IMR-90 (cell line): ENCODE measurements at regions not wholly inside any gene's neighbourhood (a gene's known extent, or its start where the extent isn't known, plus 50 kb on each side); places are given as distances from the start of the nearest gene placed in this dataset.

Source experiments
- ATAC-seq: fragments of 200-7000 bp; cut with Tn5 transposase; 2 replicates; pipeline ENCODE4 v1.9.1; 2020; ENCODE audit warnings: low read depth, mild to moderate bottlenecking, moderate library complexity
- BruUV-seq: library from RNA; stranded (reverse); fragments of 400-500 nt; replicated peaks from 2 replicates; lab custom pipeline; 2021; lab: Mats Ljungman, UMichigan
- CTCF ChIA-PET: fragments of 300-600 bp; formaldehyde crosslinking; extraction: SDS; loops from one replicate; lab custom pipeline; 2021; ENCODE audit warnings: antibody characterized with exemption; lab: Yijun Ruan, JAX
- POLR2A ChIA-PET: fragments of 300-600 bp; sonication (Branson Sonifier 250); formaldehyde crosslinking; loops from one replicate; lab custom pipeline; 2022; ENCODE audit warnings: antibody characterized with exemption; ENCODE audit not compliant: unreplicated experiment; lab: Charles Lee
- DNase-seq: peaks from one replicate; pipeline ENCODE4 v3.0.0; 2013
- H2AFZ ChIP-seq: replicated peaks from 2 replicates; pipeline ENCODE3; 2013; ENCODE audit warnings: low read length, mild to moderate bottlenecking; ENCODE audit not compliant: poor library complexity
- H2AK5ac ChIP-seq: 2 replicates; pipeline ENCODE4 v1.6.1; 2013; ENCODE audit warnings: low read depth, low read length, inconsistent platforms
- H2AK9ac ChIP-seq: replicated peaks from 2 replicates; pipeline ENCODE3; 2013; ENCODE audit warnings: mild to moderate bottlenecking, low read depth, low read length, moderate library complexity; ENCODE audit not compliant: poor library complexity
- H2BK120ac ChIP-seq: 2 replicates; pipeline ENCODE4 v1.6.1; 2013; ENCODE audit warnings: low read depth, low read length, inconsistent platforms
- H2BK15ac ChIP-seq: 3 replicates; pipeline ENCODE4 v1.6.1; 2013; ENCODE audit warnings: low read depth, low read length, inconsistent platforms
- H2BK20ac ChIP-seq: 2 replicates; pipeline ENCODE4 v1.6.1; 2013; ENCODE audit warnings: low read depth, mild to moderate bottlenecking, inconsistent platforms, low read length, moderate library complexity
- H2BK5ac ChIP-seq: 2 replicates; pipeline ENCODE4 v1.6.1; 2013; ENCODE audit warnings: mild to moderate bottlenecking, low read depth, low read length, inconsistent platforms; ENCODE audit not compliant: poor library complexity, severe bottlenecking
- H3K14ac ChIP-seq: replicated peaks from 2 replicates; pipeline ENCODE4 v1.6.1; 2013; ENCODE audit warnings: low read depth, low read length, inconsistent platforms
- H3K18ac ChIP-seq: 2 replicates; pipeline ENCODE4 v1.6.1; 2013; ENCODE audit warnings: low read depth, low read length, control low read depth
- H3K23ac ChIP-seq: 2 replicates; pipeline ENCODE4 v1.6.1; 2013; ENCODE audit warnings: low read depth, low read length, inconsistent platforms
- H3K27ac ChIP-seq: 2 replicates; pipeline ENCODE4 v1.5.1; 2013; ENCODE audit warnings: mild to moderate bottlenecking, control low read depth, low read length; ENCODE audit not compliant: insufficient read depth
- H3K27me3 ChIP-seq: 2 replicates; pipeline ENCODE4 v1.6.1; 2013; ENCODE audit warnings: low read length; ENCODE audit not compliant: control insufficient read depth, insufficient read depth
- H3K36me3 ChIP-seq: 2 replicates; pipeline ENCODE4 v1.6.1; 2013; ENCODE audit warnings: low read length, mixed read lengths; ENCODE audit not compliant: control insufficient read depth, insufficient read depth
- H3K4ac ChIP-seq: 2 replicates; pipeline ENCODE4 v1.6.1; 2013; ENCODE audit warnings: low read depth, low read length, inconsistent platforms
- H3K4me1 ChIP-seq: 2 replicates; pipeline ENCODE4 v1.6.1; 2013; ENCODE audit warnings: low read length, mixed read lengths; ENCODE audit not compliant: control insufficient read depth, insufficient read depth
- H3K4me2 ChIP-seq: 2 replicates; pipeline ENCODE4 v1.6.1; 2013; ENCODE audit warnings: low read depth, mild to moderate bottlenecking, control low read depth, low read length, moderate library complexity
- H3K4me3 ChIP-seq: 2 replicates; pipeline ENCODE4 v1.5.1; 2013; ENCODE audit warnings: low read depth, mild to moderate bottlenecking, control low read depth, low read length, moderate library complexity; ENCODE audit not compliant: insufficient read depth
- H3K56ac ChIP-seq: 2 replicates; pipeline ENCODE4 v1.6.1; 2013; ENCODE audit warnings: low read length, inconsistent platforms; ENCODE audit not compliant: insufficient read depth; ENCODE audit errors: extremely low read depth
- H3K79me1 ChIP-seq, 2 experiments: 2 replicates each; pipeline ENCODE4 v1.6.1; 2013; ENCODE audit warnings: low read length in 2 of 2, inconsistent platforms in 1 of 2, low read depth in 1 of 2
- H3K9ac ChIP-seq: 2 replicates; pipeline ENCODE4 v1.6.1; 2013; ENCODE audit warnings: low read depth, low read length, control low read depth
- H3K9me1 ChIP-seq: 2 replicates; pipeline ENCODE4 v1.6.1; 2013; ENCODE audit warnings: low read length, inconsistent platforms; ENCODE audit not compliant: insufficient read depth
- H3K9me3 ChIP-seq: 2 replicates; pipeline ENCODE4 v1.6.1; 2013; ENCODE audit warnings: low read length; ENCODE audit not compliant: control insufficient read depth, insufficient read depth
- H4K20me1 ChIP-seq: 2 replicates; pipeline ENCODE4 v1.6.1; 2013; ENCODE audit warnings: low read length, inconsistent platforms; ENCODE audit not compliant: insufficient read depth
- H4K5ac ChIP-seq: 2 replicates; pipeline ENCODE4 v1.6.1; 2013; ENCODE audit warnings: mild to moderate bottlenecking, low read depth, low read length, control low read depth
- H4K8ac ChIP-seq, 2 experiments: 2 replicates each; pipeline ENCODE4 v1.6.1; 2013; ENCODE audit warnings: low read depth in 2 of 2, low read length in 2 of 2, control low read depth in 1 of 2, inconsistent platforms in 1 of 2
- H4K91ac ChIP-seq: 2 replicates; pipeline ENCODE4 v1.6.1; 2013; ENCODE audit warnings: low read depth, low read length, inconsistent platforms; ENCODE audit not compliant: insufficient read depth
- CEBPB ChIP-seq: IDR thresholded peaks from 2 replicates; pipeline ENCODE4 v1.6.1; 2012; ENCODE audit warnings: low read depth, low read length, improper control_type of control experiment
- ELK1 ChIP-seq: fragments of 150-350 bp; IDR thresholded peaks from 2 replicates; pipeline ENCODE4 v1.6.1; 2016; ENCODE audit warnings: low read depth, mild to moderate bottlenecking, low read length, moderate library complexity, borderline replicate concordance
- FOS ChIP-seq: fragments of 150-350 bp; IDR thresholded peaks from 2 replicates; pipeline ENCODE4 v1.6.1; 2016; ENCODE audit warnings: low read depth, low read length
- RCOR1 ChIP-seq: IDR thresholded peaks from 2 replicates; pipeline ENCODE4 v1.6.1; 2012; ENCODE audit warnings: mild to moderate bottlenecking, low read length, improper control_type of control experiment; ENCODE audit not compliant: insufficient replicate concordance
- RFX5 ChIP-seq: IDR thresholded peaks from 2 replicates; pipeline ENCODE4 v1.8.0; 2012; ENCODE audit warnings: low read depth, mild to moderate bottlenecking, low read length, moderate library complexity
- SMC3 ChIP-seq: fragments of 150-350 bp; IDR thresholded peaks from 2 replicates; pipeline ENCODE4 v1.6.1; 2016; ENCODE audit warnings: low read depth, mild to moderate bottlenecking, antibody characterized with exemption, low read length, moderate library complexity
- whole genome bisulfite sequencing, 2 experiments: methylation state at CpG; one replicate each; pipeline versions ENCODE4 v1.1.5 to v1.1.7; 2013; ENCODE audit warnings: missing lambda C conversion rate in 2 of 2; ENCODE audit not compliant: insufficient read length in 1 of 2; ENCODE audit errors: extremely low coverage in 2 of 2; 5-methylcytosine and 5-hydroxymethylcytosine counted together
- dilution Hi-C: fragments of 300-500 bp; cut with HindIII; formaldehyde crosslinking; loops from one replicate; pipeline ENCODE4 v1.14.3; 2018; ENCODE audit warnings: low sequenced_read_pairs; ENCODE audit not compliant: unreplicated experiment
- in situ Hi-C: fragments of 300-500 bp; cut with MboI; formaldehyde crosslinking; loops from 3 replicates; pipeline ENCODE4 v1.14.3; 2019; ENCODE audit warnings: low sequenced_read_pairs, inconsistent platforms, mixed read lengths
- intact Hi-C: fragments of 100-400 bp; cut with micrococcal nuclease; formaldehyde crosslinking; loops from 2 replicates; pipeline ENCODE4 v1.10.0; 2022
- TF ChIP-seq, protein P1 (sequence below): fragments of 150-350 bp; IDR thresholded peaks from 2 replicates; pipeline ENCODE4 v1.6.1; 2017; ENCODE audit warnings: mild to moderate bottlenecking, antibody characterized with exemption, low read length, low read depth

DNA sequence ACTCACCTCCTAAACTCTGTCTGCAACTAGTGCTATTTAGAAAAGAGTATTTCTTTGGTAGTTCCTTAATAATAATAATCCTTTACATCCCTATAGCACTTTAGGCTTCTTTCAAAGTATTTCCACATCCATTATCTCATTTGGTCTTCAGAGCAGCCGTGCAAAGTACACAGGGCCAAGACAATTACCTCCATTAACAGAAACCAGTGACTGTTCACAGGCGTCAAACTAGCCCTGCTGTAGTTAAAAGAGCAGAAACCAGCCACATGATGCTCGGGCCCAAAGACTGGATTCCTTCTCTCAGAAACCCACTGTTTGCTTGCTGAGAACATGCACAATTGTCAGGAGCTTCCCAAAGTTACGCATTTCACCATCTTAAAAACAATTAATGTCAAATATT lies 396.0 kb upstream of the DAB1 start:
- POLR2A ChIA-PET = no interaction called here
- Histone ChIP-seq H3K23ac (no peak overlapping the region), H2BK120ac (no peak overlapping the region), H4K5ac (no peak overlapping the region), H3K36me3 (no peaks in the 10 kb centered on the region), H3K14ac (no peak overlapping the region), H2AFZ (no peak overlapping the region), H3K9me3 (no peaks in the 10 kb centered on the region), H2BK15ac (no peak overlapping the region), H3K9me1 (no peaks in the 10 kb centered on the region), H3K56ac (no peak overlapping the region), H2AK5ac (no peak overlapping the region), H3K4me2 (no peak overlapping the region), H4K91ac (no peak overlapping the region), H2BK20ac (no peak overlapping the region), H4K8ac (no peak overlapping the region), H3K79me1 (no peaks in the 10 kb centered on the region), H4K20me1 (no peaks in the 10 kb centered on the region), H3K18ac (no peak overlapping the region), H2AK9ac (no peak overlapping the region), H3K4me3 (no peak overlapping the region), H3K27me3 (no peaks in the 10 kb centered on the region), H3K9ac (no peak overlapping the region), H3K27ac (no peak overlapping the region), H2BK5ac (no peak overlapping the region), H3K4ac (no peak overlapping the region), H3K4me1 (no peaks in the 10 kb centered on the region)
- 63% methylated on average over 2 of the region's 4 CpGs; no CpG with 5 or more reads in 1 of the 2 experiments for WGBS, 2 experiments
- DNase-seq (no peak), ATAC-seq (no peak)
- no peak for TF ChIP-seq SMC3
- no peak for TF ChIP-seq ELK1
- no peak for TF ChIP-seq RCOR1
- TF ChIP-seq FOS = no peak
- TF ChIP-seq CEBPB = no peak
- TF ChIP-seq, protein P1, sequence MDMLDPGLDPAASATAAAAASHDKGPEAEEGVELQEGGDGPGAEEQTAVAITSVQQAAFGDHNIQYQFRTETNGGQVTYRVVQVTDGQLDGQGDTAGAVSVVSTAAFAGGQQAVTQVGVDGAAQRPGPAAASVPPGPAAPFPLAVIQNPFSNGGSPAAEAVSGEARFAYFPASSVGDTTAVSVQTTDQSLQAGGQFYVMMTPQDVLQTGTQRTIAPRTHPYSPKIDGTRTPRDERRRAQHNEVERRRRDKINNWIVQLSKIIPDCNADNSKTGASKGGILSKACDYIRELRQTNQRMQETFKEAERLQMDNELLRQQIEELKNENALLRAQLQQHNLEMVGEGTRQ = no peak
- TF ChIP-seq RFX5 = no peak
- BruUV-seq = no TSS peak
- intact Hi-C loops (no loop called here), in situ Hi-C loops (no loop called here), dilution Hi-C loops (no loop called here)
- CTCF ChIA-PET = no interaction called here
